A549 (cell line): ENCODE measurements at regions not wholly inside any gene's neighbourhood (a gene's known extent, or its start where the extent isn't known, plus 50 kb on each side); places are given as distances from the start of the nearest gene placed in this dataset.

Source experiments
- CBX8 ChIP-seq: fragments of 200-600 bp; sonication (generic); IDR thresholded peaks from 2 replicates; pipeline ENCODE4 v1.6.1; 2016
- CEBPB ChIP-seq, 2 experiments: fragments of >200 bp in 1 of 2; sonication (Bioruptor Twin) in 1 of 2; formaldehyde crosslinking in 1 of 2; IDR thresholded peaks; 2 replicates each; pipeline ENCODE4 v1.6.1; 2012 to 2016
- CHD2 ChIP-seq: fragments of 150-350 bp; IDR thresholded peaks from 2 replicates; pipeline ENCODE4 v1.6.1; 2014; ENCODE audit warnings: low read length; ENCODE audit not compliant: partially characterized antibody
- PHF8 ChIP-seq: fragments of 200-600 bp; sonication (generic); IDR thresholded peaks from 2 replicates; pipeline ENCODE4 v1.6.1; 2016; ENCODE audit warnings: low read depth, mild to moderate bottlenecking, antibody characterized with exemption, moderate library complexity, borderline replicate concordance
- POLR2A ChIP-seq: IDR thresholded peaks from 2 replicates; pipeline ENCODE4 v1.6.1; 2012; ENCODE audit warnings: mild to moderate bottlenecking, low read length
- RFX5 ChIP-seq: fragments of 450-650 bp; IDR thresholded peaks from 2 replicates; pipeline ENCODE4 v1.7.1; 2014; ENCODE audit warnings: antibody characterized with exemption, mild to moderate bottlenecking, moderate library complexity
- SREBF2 ChIP-seq: fragments of 450-650 bp; IDR thresholded peaks from 2 replicates; pipeline ENCODE4 v1.6.1; 2014; ENCODE audit warnings: mild to moderate bottlenecking, moderate library complexity
- ZFP36 ChIP-seq: fragments of 450-650 bp; IDR thresholded peaks from 2 replicates; pipeline ENCODE4 v1.6.1; 2014; ENCODE audit warnings: borderline replicate concordance; ENCODE audit not compliant: partially characterized antibody
- TF ChIP-seq, protein P1 (sequence below): fragments of >200 bp; sonication (Bioruptor Twin); formaldehyde crosslinking; IDR thresholded peaks from 3 replicates; pipeline ENCODE4 v1.5.1; 2016
- TF ChIP-seq, protein P2 (sequence below): IDR thresholded peaks from 2 replicates; pipeline ENCODE4 v1.6.1; 2012

GRCh38 chr2:19120181-19120580, 238.2 kb downstream of the OSR1 start:
- TF ChIP-seq CBX8 (no peak), RFX5 (no peak), ZFP36 (no peak), CEBPB (IDR thresholded peaks at IDR 0.05) (no peak), PHF8 (no peak), SREBF2 (no peak), POLR2A (no peak), CHD2 (no peak)
- TF ChIP-seq, protein P1, sequence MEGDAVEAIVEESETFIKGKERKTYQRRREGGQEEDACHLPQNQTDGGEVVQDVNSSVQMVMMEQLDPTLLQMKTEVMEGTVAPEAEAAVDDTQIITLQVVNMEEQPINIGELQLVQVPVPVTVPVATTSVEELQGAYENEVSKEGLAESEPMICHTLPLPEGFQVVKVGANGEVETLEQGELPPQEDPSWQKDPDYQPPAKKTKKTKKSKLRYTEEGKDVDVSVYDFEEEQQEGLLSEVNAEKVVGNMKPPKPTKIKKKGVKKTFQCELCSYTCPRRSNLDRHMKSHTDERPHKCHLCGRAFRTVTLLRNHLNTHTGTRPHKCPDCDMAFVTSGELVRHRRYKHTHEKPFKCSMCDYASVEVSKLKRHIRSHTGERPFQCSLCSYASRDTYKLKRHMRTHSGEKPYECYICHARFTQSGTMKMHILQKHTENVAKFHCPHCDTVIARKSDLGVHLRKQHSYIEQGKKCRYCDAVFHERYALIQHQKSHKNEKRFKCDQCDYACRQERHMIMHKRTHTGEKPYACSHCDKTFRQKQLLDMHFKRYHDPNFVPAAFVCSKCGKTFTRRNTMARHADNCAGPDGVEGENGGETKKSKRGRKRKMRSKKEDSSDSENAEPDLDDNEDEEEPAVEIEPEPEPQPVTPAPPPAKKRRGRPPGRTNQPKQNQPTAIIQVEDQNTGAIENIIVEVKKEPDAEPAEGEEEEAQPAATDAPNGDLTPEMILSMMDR = no peak
- TF ChIP-seq, protein P2, sequence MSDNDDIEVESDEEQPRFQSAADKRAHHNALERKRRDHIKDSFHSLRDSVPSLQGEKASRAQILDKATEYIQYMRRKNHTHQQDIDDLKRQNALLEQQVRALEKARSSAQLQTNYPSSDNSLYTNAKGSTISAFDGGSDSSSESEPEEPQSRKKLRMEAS = no peak
